GM13977 (cell line): ENCODE measurements at regions not wholly inside any gene's neighbourhood (a gene's known extent, or its start where the extent isn't known, plus 50 kb on each side); places are given as distances from the start of the nearest gene placed in this dataset.
"Not testable (repeated sequence)": the region's sequence is repeated elsewhere in the genome, so short reads cannot be mapped to it uniquely, and the experiment has no call there.

Experiments
- DNase-seq: peaks from one replicate; pipeline ENCODE4 v3.0.0; 2012; ENCODE audit warnings: low spot score
- in situ Hi-C: fragments of 300-500 bp; cut with MboI; formaldehyde crosslinking; loops from one replicate; pipeline ENCODE4 v1.12.0; 2022; ENCODE audit warnings: low sequenced_read_pairs, low pct_unique_long_range_greater_than_20kb, mixed read lengths, inconsistent platforms; ENCODE audit not compliant: unreplicated experiment
- TF ChIP-seq, protein P1 (sequence below): IDR thresholded peaks from 2 replicates; pipeline ENCODE4 v1.5.1; 2012; ENCODE audit warnings: mild to moderate bottlenecking, control low read depth; ENCODE audit not compliant: insufficient read depth; ENCODE audit errors: extremely low read depth, missing control alignments

DNA sequence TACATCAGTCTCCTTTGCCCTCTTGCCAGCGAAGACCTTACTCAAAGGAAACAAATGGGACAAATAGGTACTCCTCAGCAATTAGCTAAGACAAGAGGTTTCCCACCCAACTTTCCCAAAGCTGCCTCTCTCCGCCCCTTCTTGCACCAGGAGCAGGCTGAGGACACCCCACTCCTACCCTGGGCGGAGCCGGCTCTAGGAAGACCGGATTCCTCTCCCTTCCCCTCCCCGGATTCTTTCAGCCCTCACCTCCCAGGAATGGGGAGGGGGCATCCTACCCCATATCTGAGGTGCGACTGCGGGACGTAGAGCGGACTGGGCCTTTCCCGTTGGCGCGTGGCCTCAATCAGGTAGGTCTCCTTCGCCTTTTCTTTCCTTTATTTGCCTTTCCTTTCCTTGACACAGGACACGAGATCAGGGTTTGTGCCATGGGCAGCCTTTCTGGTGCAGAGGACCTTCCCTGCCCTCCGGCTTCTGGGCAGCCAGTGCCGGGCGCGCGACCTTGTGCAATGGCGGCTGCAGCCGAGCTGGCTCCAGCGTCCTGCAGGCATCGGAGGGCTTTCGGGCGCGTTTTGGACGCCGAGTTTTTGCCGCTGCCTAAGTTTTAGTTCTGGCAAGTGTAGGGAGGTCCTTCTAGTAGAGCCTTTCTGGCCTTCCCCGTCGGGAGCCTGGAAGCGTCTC lies 279.9 kb downstream of the PLS3 start:
- in situ Hi-C loops, DNase-seq: not testable (repeated sequence)

DNA sequence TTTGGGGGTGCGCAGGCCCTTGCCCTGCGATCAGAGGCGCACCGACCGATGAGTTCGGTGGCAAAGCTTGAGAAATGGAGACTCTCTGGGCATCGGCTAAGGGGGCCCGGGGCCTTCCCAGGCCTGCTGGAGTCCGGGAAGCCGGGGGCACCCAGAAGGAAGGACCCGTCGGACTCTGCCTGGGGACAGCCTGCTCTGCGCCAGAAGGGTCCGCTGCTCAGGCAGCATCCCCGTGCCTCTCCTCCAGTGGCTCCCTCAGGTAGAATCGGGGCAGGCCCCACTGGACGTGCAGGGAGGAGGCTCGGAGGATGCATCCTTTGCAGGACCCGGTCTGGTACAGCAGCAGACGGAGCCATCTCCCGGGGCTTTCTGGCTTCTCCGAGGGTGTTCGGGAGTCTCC lies 290.0 kb downstream of the PLS3 start:
- in situ Hi-C loops, DNase-seq: not testable (repeated sequence)

DNA sequence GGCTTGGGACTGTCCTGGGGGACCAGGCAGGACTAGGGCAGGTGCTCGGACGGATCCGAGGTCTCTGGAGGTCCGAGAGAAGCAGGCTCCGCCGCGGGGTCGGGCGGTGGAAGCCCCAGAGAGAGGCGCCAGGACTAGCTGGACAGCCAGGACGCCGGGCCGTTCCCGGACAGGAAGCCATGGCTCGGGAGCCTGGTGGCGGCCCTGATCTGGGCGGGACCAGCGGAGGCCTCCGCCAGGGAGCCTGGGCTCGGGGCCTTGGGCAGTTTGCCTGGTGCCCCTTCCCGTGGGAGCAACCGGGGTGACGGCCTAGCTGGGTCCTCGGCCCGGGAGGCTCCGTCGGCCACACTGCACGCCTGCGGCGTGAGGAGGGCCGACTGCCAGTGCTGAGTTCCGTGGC lies 292.3 kb downstream of the PLS3 start:
- in situ Hi-C loops, DNase-seq: not testable (repeated sequence)

DNA sequence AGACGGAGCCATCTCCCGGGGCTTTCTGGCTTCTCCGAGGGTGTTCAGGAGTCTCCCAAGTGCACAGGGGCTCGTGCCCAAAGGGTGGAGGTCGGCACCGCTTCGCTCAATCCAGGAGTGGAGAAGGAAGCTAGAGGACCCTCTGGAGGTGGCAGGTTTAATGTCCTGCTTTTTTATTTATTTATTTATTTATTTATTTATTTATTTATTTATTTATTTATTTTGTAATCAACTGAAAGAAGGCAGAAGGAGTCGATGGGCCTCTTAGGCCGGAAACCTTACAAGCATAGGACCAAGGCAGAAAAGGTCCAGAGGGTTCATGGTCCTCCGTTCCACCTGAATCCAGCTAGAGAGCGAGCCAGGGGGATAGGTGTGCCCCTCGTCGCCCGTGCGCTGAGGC lies 289.4 kb upstream of the AGTR2 start:
- in situ Hi-C loops = not testable (repeated sequence)

GRCh38 chrX:115884121-115884520 lies 286.4 kb upstream of the AGTR2 start:
- in situ Hi-C loops, DNase-seq: not testable (repeated sequence)

More for the DNA sequence above, 289.4 kb upstream of the AGTR2 start:
- DNase-seq = not testable (repeated sequence)

GRCh38 chrX:115888041-115888440 lies 282.5 kb upstream of the AGTR2 start:
- DNase-seq, in situ Hi-C loops: not testable (repeated sequence)

DNA sequence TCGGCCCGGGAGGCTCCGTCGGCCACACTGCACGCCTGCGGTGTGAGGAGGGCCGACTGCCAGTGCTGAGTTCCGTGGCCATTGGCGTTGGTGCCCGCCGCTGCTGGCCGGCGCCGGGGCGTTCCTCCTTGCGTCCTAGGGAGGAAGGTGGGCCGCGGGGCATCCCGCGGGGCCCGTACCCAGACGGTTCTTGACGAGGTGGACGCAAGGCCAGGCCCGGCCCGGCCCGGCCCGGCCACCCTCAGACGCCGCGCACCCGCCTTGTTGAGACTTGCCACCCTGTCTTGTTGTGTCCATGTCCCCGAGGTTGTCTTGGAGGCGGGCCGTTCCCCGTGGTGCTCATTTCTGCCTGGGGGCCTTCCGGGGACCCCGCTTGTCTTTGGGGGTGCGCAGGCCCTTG lies 282.0 kb upstream of the AGTR2 start:
- DNase-seq, in situ Hi-C loops: not testable (repeated sequence)

DNA sequence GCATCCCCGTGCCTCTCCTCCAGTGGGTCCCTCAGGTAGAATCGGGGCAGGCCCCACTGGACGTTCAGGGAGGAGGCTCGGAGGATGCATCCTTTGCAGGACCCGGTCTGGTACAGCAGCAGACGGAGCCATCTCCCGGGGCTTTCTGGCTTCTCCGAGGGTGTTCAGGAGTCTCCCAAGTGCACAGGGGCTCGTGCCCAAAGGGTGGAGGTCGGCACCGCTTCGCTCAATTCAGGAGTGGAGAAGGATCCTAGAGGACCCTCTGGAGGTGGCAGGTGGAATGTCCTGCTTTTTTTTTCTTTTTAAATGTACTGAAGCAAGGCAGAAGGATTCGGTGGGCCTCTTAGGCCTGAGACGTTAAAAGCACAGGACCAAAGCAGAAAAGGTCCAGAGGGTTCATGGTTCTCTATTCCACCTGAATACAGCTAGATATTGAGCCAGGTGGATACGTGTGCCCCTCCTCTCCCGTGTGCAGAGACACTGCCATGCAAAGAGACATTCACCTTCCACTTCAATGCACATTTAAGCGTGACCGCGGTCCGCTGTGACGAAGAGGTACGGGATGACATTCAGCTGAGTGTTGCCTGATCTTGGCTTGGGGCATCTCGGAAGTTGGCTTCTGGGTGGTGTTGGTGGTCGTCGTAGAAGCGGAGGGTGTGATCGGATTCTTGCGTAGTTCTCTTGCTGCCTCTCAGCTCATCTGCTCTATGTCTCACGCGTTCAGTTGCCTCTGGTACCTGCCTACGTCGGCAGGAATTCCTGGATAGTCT lies 281.2 kb upstream of the AGTR2 start:
- TF ChIP-seq, protein P1, sequence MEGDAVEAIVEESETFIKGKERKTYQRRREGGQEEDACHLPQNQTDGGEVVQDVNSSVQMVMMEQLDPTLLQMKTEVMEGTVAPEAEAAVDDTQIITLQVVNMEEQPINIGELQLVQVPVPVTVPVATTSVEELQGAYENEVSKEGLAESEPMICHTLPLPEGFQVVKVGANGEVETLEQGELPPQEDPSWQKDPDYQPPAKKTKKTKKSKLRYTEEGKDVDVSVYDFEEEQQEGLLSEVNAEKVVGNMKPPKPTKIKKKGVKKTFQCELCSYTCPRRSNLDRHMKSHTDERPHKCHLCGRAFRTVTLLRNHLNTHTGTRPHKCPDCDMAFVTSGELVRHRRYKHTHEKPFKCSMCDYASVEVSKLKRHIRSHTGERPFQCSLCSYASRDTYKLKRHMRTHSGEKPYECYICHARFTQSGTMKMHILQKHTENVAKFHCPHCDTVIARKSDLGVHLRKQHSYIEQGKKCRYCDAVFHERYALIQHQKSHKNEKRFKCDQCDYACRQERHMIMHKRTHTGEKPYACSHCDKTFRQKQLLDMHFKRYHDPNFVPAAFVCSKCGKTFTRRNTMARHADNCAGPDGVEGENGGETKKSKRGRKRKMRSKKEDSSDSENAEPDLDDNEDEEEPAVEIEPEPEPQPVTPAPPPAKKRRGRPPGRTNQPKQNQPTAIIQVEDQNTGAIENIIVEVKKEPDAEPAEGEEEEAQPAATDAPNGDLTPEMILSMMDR = no peak
- in situ Hi-C loops = no loop called here
- DNase-seq = no peak

DNA sequence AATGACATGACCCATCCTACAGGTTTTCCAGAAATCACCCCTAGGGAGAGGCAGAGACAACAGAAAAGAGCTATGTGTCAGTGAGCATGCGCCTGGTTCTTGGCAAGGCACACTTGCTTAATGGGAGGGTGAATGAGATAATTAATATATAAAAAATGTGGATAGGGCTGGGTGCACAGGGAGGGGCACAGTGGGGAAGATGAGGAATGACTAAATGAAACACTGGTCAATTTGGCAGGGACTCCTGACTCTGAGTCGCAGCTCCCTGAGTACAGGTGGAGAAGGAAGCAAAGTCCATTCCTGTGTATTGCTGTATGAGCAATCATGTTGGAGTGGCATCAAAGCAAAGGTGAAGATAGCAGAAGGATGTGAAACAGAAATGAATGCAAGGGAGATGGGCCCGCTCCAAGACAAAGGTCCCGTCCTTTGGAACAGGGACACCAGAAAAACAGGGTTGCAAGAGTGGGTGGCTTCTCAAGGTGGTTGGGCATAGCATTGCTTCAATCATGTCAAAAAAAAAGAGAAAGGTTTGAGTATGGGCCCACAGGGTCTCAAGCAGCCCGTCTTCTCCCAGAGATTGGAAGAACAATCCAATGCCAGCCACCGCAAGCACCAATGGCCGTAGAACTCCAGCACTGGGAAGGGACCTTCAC lies 278.4 kb upstream of the AGTR2 start:
- DNase-seq = no peak
- in situ Hi-C loops = no loop called here
- TF ChIP-seq, protein P1 = no peak

GRCh38 chrX:115892787-115893671 lies 277.5 kb upstream of the AGTR2 start:
- DNase-seq = peak; percentile 54
- in situ Hi-C loops = no loop called here
- TF ChIP-seq, protein P1 = peak; percentile 64
